HEK293 (cell line): ENCODE measurements at regions not wholly inside any gene's neighbourhood (a gene's known extent, or its start where the extent isn't known, plus 50 kb on each side); places are given as distances from the start of the nearest gene placed in this dataset.

Experiments used
- CTCF ChIA-PET: fragments of 350-600 bp; formaldehyde crosslinking; extraction: SDS; loops from one replicate; lab custom pipeline; 2021; ENCODE audit warnings: antibody characterized with exemption; lab: Yijun Ruan, JAX
- POLR2A ChIA-PET: fragments of 300-600 bp; formaldehyde crosslinking; extraction: SDS; loops from one replicate; lab custom pipeline; 2020; ENCODE audit warnings: antibody characterized with exemption, inconsistent platforms; lab: Yijun Ruan, JAX
- H3K27ac ChIP-seq: fragments of 200-500 bp; sonication (Bioruptor generic); 2 replicates; pipeline ENCODE4 v1.5.1; 2014; ENCODE audit warnings: low read depth, low read length, control low read depth, inconsistent platforms; ENCODE audit errors: extremely low read depth
- H3K36me3 ChIP-seq, 2 experiments: fragments of 200-500 bp in 1 of 2; sonication (Bioruptor generic) in 1 of 2; 1 replicate in 1 of 2; 2 replicates in 1 of 2; pipeline ENCODE4 v1.5.1; 2014 to 2017; ENCODE audit warnings: inconsistent platforms in 2 of 2, low read length in 2 of 2; ENCODE audit not compliant: control insufficient read depth in 2 of 2, insufficient read depth in 1 of 2
- H3K4me1 ChIP-seq: fragments of 200-500 bp; sonication (Bioruptor generic); 2 replicates; pipeline ENCODE4 v1.5.1; 2014; ENCODE audit warnings: mild to moderate bottlenecking, low read length, inconsistent platforms; ENCODE audit not compliant: control insufficient read depth, insufficient read depth
- H3K4me3 ChIP-seq: 2 replicates; pipeline ENCODE4 v1.5.1; 2011; ENCODE audit warnings: low read depth, mild to moderate bottlenecking, control low read depth, low read length, moderate library complexity
- H3K9me3 ChIP-seq: fragments of 200-500 bp; sonication (Bioruptor generic); 2 replicates; pipeline ENCODE4 v1.5.1; 2014; ENCODE audit warnings: low read depth, low read length, inconsistent platforms; ENCODE audit not compliant: control insufficient read depth, insufficient read depth
- KLF8 ChIP-seq: fragments of 450-650 bp; formaldehyde crosslinking; IDR thresholded peaks from 2 replicates; pipeline ENCODE4 v1.5.1; 2016; ENCODE audit warnings: missing biosample characterization, missing genetic modification characterization
- MEIS1 ChIP-seq: sonication (generic); formaldehyde crosslinking; IDR thresholded peaks from 2 replicates; pipeline ENCODE4 v1.8.1; 2022; ENCODE audit warnings: missing genetic modification reagents, mild to moderate bottlenecking, borderline replicate concordance
- TCF7L2 ChIP-seq: IDR thresholded peaks from 2 replicates; pipeline ENCODE4 v1.6.1; 2011; ENCODE audit warnings: low read depth, mild to moderate bottlenecking, inconsistent platforms, low read length, moderate library complexity, borderline replicate concordance
- ZBTB17 ChIP-seq: fragments of 450-650 bp; formaldehyde crosslinking; IDR thresholded peaks from 2 replicates; pipeline ENCODE4 v1.5.1; 2016; ENCODE audit warnings: missing biosample characterization, missing genetic modification characterization
- ZBTB20 ChIP-seq: fragments of 450-650 bp; formaldehyde crosslinking; IDR thresholded peaks from 2 replicates; pipeline ENCODE4 v1.5.1; 2016; ENCODE audit warnings: missing biosample characterization, missing genetic modification characterization
- ZEB2 ChIP-seq: fragments of 450-650 bp; formaldehyde crosslinking; IDR thresholded peaks from 2 replicates; pipeline ENCODE4 v1.5.1; 2016; ENCODE audit warnings: missing biosample characterization, missing genetic modification characterization
- ZFHX2 ChIP-seq: fragments of 450-650 bp; formaldehyde crosslinking; conservative IDR thresholded peaks from 2 replicates; pipeline ENCODE4 v1.5.1; 2016; ENCODE audit warnings: missing biosample characterization, missing genetic modification characterization
- ZFP3 ChIP-seq: fragments of 450-650 bp; formaldehyde crosslinking; IDR thresholded peaks from 2 replicates; pipeline ENCODE4 v1.5.1; 2016; ENCODE audit warnings: low read depth, missing biosample characterization, missing genetic modification characterization
- ZNF121 ChIP-seq: fragments of 450-650 bp; formaldehyde crosslinking; IDR thresholded peaks from 2 replicates; pipeline ENCODE4 v1.5.1; 2016; ENCODE audit warnings: missing biosample characterization, missing genetic modification characterization
- ZNF184 ChIP-seq: fragments of 450-650 bp; IDR thresholded peaks from 2 replicates; pipeline ENCODE4 v1.5.1; 2018; ENCODE audit warnings: missing biosample characterization, mild to moderate bottlenecking, missing genetic modification characterization
- ZNF324 ChIP-seq: fragments of 450-650 bp; formaldehyde crosslinking; IDR thresholded peaks from 2 replicates; pipeline ENCODE4 v1.5.1; 2016; ENCODE audit warnings: missing biosample characterization, missing genetic modification characterization
- ZNF354C ChIP-seq: fragments of 450-650 bp; formaldehyde crosslinking; IDR thresholded peaks from 2 replicates; pipeline ENCODE4 v1.5.1; 2016; ENCODE audit warnings: missing biosample characterization, missing genetic modification characterization, low read depth, borderline replicate concordance
- ZNF521 ChIP-seq: fragments of 450-650 bp; formaldehyde crosslinking; IDR thresholded peaks from 2 replicates; pipeline ENCODE4 v1.5.1; 2017; ENCODE audit warnings: missing biosample characterization, mild to moderate bottlenecking, missing genetic modification characterization
- ZNF624 ChIP-seq: fragments of 450-650 bp; formaldehyde crosslinking; IDR thresholded peaks from 2 replicates; pipeline ENCODE4 v1.5.1; 2017; ENCODE audit warnings: missing biosample characterization, missing genetic modification characterization
- ZNF654 ChIP-seq: fragments of 450-650 bp; formaldehyde crosslinking; IDR thresholded peaks from 2 replicates; pipeline ENCODE4 v1.5.1; 2016; ENCODE audit warnings: low read depth, missing biosample characterization, missing genetic modification characterization
- ZNF658 ChIP-seq: fragments of 450-650 bp; formaldehyde crosslinking; IDR thresholded peaks from 2 replicates; pipeline ENCODE4; 2016; ENCODE audit warnings: missing biosample characterization, missing genetic modification characterization
- ZNF660 ChIP-seq: fragments of 450-650 bp; IDR thresholded peaks from 2 replicates; pipeline ENCODE4 v1.5.1; 2018; ENCODE audit warnings: missing biosample characterization, mild to moderate bottlenecking, missing genetic modification characterization
- ZNF76 ChIP-seq: fragments of 450-650 bp; formaldehyde crosslinking; IDR thresholded peaks from 2 replicates; pipeline ENCODE4; 2016; ENCODE audit warnings: low read depth, missing biosample characterization, missing genetic modification characterization, borderline replicate concordance
- ZNF792 ChIP-seq: fragments of 450-650 bp; formaldehyde crosslinking; IDR thresholded peaks from 2 replicates; pipeline ENCODE4 v1.5.1; 2016; ENCODE audit warnings: missing biosample characterization, missing genetic modification characterization
- ZNF837 ChIP-seq: fragments of 450-650 bp; formaldehyde crosslinking; IDR thresholded peaks from 2 replicates; pipeline ENCODE4 v1.5.1; 2016; ENCODE audit warnings: missing biosample characterization, missing genetic modification characterization
- TF ChIP-seq, protein P1 (sequence below): fragments of 450-650 bp; formaldehyde crosslinking; IDR thresholded peaks from 2 replicates; pipeline ENCODE4 v1.5.1; 2016; ENCODE audit warnings: missing biosample characterization, missing genetic modification characterization, low read depth
- TF ChIP-seq, protein P2 (sequence below): fragments of 450-650 bp; formaldehyde crosslinking; conservative IDR thresholded peaks from 2 replicates; pipeline ENCODE4 v1.5.1; 2016; ENCODE audit warnings: low read depth, missing biosample characterization, missing genetic modification characterization

DNA sequence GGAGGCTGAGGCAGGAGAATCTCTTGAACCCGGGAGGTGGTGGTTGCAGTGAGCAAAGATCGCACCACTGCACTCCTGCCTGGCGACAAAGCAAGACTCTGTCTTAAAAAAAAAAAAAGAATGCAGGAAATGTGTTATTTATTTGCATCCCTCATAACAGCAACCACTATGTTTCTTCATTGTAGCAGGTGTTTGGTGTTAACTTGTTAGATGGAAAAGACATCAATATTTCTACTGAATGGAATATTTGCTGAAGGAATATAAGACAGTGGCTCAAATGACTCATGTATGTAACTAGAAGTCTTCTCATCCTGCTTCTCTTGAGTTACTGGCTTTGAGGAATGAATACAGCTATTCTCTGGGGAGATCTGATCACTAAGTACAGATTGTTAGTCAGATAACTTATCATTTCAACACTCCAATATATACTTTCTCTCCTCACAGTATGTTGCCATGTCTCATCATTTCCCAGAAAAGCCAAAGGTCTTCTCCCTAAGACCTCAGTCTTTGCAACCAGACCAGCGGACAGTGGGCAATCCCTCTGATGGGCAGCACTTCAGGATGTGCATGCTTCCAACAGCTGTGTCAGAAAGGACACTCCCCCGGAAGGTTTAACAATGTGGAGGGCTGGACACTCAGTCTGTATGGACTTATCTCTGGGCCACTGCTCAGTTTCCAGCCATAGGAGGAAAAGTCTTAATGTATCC lies 104.4 kb upstream of the STK17B start:
- POLR2A ChIA-PET: interaction anchor here (0.7 to 1.8 kb wide), 2 partner anchors 42 to 105 kb away, joined by 3 to 9 read pairs; partner anchors contain the start of gene STK17B
- no peaks in the 10 kb centered on the region for H3K9me3 ChIP-seq
- H3K27ac ChIP-seq: no peak overlapping the region
- TF ChIP-seq ZNF121 (tag by site-specific recombination) (no peak), ZNF354C (tag by site-specific recombination) (no peak), ZNF521 (tag by site-specific recombination) (no peak)
- TF ChIP-seq, protein P1, sequence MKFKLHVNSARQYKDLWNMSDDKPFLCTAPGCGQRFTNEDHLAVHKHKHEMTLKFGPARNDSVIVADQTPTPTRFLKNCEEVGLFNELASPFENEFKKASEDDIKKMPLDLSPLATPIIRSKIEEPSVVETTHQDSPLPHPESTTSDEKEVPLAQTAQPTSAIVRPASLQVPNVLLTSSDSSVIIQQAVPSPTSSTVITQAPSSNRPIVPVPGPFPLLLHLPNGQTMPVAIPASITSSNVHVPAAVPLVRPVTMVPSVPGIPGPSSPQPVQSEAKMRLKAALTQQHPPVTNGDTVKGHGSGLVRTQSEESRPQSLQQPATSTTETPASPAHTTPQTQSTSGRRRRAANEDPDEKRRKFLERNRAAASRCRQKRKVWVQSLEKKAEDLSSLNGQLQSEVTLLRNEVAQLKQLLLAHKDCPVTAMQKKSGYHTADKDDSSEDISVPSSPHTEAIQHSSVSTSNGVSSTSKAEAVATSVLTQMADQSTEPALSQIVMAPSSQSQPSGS: no peak
- peaks cover 10% of the 10 kb centered on the region for H3K4me1 ChIP-seq
- no peaks in the 10 kb centered on the region for H3K36me3 ChIP-seq
- no peak overlapping the region for H3K4me3 ChIP-seq
- CTCF ChIA-PET: interaction anchor here (0.6 to 2.5 kb wide), 18 partner anchors 9 to 207 kb away, joined by 3 to 15 read pairs (median 4); partner anchors contain the start of gene DNAH7

DNA sequence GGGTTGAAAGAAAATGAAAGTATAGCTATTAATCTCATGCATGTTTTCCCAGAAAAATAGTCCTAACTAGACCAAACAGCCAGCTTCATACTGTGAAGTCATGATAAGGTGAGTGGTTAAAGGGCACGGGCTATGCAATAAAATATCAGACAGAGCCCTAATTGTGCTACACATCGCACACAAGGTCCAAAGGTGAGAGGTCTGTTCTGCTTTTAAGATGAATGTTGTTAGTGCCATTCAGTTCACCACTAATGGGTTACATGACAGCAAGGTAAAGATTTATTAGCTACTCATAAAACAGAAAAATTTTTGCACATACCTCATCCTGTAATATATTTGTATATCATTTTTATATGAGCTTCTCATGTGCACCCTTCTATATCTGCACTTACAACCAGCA lies 105.0 kb upstream of the STK17B start:
- POLR2A ChIA-PET: interaction anchor here (0.6 to 1.8 kb wide), 2 partner anchors 106 to 547 kb away, joined by 3 to 9 read pairs; partner anchors contain the start of gene STK17B
- Histone ChIP-seq H3K36me3 (no peaks in the 10 kb centered on the region), H3K9me3 (no peaks in the 10 kb centered on the region), H3K4me1 (peaks cover 10% of the 10 kb centered on the region), H3K27ac (no peak overlapping the region), H3K4me3 (no peak overlapping the region)
- no peak for TF ChIP-seq MEIS1
- TF ChIP-seq, protein P2, sequence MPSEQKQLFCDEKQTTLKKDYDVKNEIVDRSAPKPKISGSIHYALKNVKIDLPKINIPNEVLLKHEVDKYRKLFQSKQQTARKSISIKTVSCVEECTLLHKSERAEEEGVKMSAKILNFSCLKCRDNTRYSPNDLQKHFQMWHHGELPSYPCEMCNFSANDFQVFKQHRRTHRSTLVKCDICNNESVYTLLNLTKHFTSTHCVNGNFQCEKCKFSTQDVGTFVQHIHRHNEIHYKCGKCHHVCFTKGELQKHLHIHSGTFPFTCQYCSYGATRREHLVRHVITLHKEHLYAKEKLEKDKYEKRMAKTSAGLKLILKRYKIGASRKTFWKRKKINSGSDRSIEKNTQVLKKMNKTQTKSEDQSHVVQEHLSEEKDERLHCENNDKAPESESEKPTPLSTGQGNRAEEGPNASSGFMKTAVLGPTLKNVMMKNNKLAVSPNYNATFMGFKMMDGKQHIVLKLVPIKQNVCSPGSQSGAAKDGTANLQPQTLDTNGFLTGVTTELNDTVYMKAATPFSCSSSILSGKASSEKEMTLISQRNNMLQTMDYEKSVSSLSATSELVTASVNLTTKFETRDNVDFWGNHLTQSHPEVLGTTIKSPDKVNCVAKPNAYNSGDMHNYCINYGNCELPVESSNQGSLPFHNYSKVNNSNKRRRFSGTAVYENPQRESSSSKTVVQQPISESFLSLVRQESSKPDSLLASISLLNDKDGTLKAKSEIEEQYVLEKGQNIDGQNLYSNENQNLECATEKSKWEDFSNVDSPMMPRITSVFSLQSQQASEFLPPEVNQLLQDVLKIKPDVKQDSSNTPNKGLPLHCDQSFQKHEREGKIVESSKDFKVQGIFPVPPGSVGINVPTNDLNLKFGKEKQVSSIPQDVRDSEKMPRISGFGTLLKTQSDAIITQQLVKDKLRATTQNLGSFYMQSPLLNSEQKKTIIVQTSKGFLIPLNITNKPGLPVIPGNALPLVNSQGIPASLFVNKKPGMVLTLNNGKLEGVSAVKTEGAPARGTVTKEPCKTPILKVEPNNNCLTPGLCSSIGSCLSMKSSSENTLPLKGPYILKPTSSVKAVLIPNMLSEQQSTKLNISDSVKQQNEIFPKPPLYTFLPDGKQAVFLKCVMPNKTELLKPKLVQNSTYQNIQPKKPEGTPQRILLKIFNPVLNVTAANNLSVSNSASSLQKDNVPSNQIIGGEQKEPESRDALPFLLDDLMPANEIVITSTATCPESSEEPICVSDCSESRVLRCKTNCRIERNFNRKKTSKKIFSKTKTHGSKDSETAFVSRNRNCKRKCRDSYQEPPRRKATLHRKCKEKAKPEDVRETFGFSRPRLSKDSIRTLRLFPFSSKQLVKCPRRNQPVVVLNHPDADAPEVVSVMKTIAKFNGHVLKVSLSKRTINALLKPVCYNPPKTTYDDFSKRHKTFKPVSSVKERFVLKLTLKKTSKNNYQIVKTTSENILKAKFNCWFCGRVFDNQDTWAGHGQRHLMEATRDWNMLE (tag by site-specific recombination): no peak
- TF ChIP-seq ZNF624 (tag by site-specific recombination): no peak
- TF ChIP-seq ZFP3 (tag by site-specific recombination): no peak
- TF ChIP-seq ZFHX2 (tag by site-specific recombination): no peak
- no peak for TF ChIP-seq ZNF658 (tag by site-specific recombination)
- no peak for TF ChIP-seq ZEB2
- no peak for TF ChIP-seq ZNF184 (tag by site-specific recombination)
- TF ChIP-seq ZBTB20 (tag by site-specific recombination): no peak
- no peak for TF ChIP-seq ZNF837 (tag by site-specific recombination)
- TF ChIP-seq ZNF660 (tag by site-specific recombination): no peak
- no peak for TF ChIP-seq ZNF354C (tag by site-specific recombination)
- TF ChIP-seq ZNF792 (tag by site-specific recombination): no peak
- TF ChIP-seq TCF7L2: no peak
- TF ChIP-seq ZBTB17 (tag by site-specific recombination): no peak
- no peak for TF ChIP-seq ZNF76 (tag by site-specific recombination)
- TF ChIP-seq ZNF324 (tag by site-specific recombination): no peak
- TF ChIP-seq ZNF654 (tag by site-specific recombination): no peak
- no peak for TF ChIP-seq KLF8 (tag by site-specific recombination)
- CTCF ChIA-PET: interaction anchor here (0.6 to 2.5 kb wide), 19 partner anchors 9 to 208 kb away, joined by 3 to 15 read pairs (median 3); partner anchors contain the start of gene DNAH7
